Transverse colon (tissue), 4 donors: ENCODE measurements at regions not wholly inside any gene's neighbourhood (a gene's known extent, or its start where the extent isn't known, plus 50 kb on each side); places are given as distances from the start of the nearest gene placed in this dataset.

ENCODE experiments used
- EP300 ChIP-seq: sonication (generic); formaldehyde crosslinking; IDR thresholded peaks from one replicate; pipeline ENCODE4 v1.6.1; 2017; ENCODE audit warnings: antibody characterized with exemption, low read depth
- POLR2A ChIP-seq: fragments of 450-650 bp; IDR thresholded peaks from one replicate; pipeline ENCODE4 v1.6.1; 2016; ENCODE audit warnings: antibody characterized with exemption, mild to moderate bottlenecking, moderate library complexity
- POLR2AphosphoS5 ChIP-seq, 3 donors: sonication (generic); formaldehyde crosslinking; IDR thresholded peaks; one replicate each; pipeline ENCODE4 v1.6.1; 2016; ENCODE audit warnings: antibody characterized with exemption in 3 of 3
- TF ChIP-seq, protein P1 (sequence below), 5 experiments: fragments of 200-600 bp in 3 of 5; fragments of 450-650 bp in 2 of 5; sonication (generic) in 3 of 5; IDR thresholded peaks; 1 replicate in 2 of 5; 2 replicates in 3 of 5; pipeline ENCODE4 v1.5.1; 2016 to 2017; ENCODE audit warnings: antibody characterized with exemption in 5 of 5, inconsistent platforms in 3 of 5, mild to moderate bottlenecking in 2 of 5, moderate library complexity in 1 of 5

DNA sequence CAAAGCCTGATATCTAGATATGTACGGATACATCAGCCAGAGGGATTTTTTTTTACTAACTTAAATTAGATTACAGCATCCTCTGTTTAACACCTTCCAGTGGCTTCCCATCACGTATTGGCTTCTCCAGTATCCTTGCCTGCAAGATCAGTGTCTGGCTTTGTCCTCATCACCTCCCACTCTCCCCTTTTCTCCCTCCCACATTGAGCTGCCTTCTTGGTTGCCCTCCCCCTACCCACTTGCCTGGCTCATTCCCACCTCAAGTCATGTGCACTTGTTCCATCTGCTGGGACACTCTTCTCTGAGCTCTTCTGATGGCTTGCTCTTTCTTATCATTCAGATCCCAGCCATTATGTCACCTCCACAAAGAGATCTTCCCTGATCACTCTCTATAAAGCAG is 75.9 kb upstream of the NALF2 start:
- TF ChIP-seq, protein P1, sequence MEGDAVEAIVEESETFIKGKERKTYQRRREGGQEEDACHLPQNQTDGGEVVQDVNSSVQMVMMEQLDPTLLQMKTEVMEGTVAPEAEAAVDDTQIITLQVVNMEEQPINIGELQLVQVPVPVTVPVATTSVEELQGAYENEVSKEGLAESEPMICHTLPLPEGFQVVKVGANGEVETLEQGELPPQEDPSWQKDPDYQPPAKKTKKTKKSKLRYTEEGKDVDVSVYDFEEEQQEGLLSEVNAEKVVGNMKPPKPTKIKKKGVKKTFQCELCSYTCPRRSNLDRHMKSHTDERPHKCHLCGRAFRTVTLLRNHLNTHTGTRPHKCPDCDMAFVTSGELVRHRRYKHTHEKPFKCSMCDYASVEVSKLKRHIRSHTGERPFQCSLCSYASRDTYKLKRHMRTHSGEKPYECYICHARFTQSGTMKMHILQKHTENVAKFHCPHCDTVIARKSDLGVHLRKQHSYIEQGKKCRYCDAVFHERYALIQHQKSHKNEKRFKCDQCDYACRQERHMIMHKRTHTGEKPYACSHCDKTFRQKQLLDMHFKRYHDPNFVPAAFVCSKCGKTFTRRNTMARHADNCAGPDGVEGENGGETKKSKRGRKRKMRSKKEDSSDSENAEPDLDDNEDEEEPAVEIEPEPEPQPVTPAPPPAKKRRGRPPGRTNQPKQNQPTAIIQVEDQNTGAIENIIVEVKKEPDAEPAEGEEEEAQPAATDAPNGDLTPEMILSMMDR (IDR thresholded peaks at IDR 0.05): no peak
- TF ChIP-seq POLR2A (no peak), EP300 (no peak), POLR2AphosphoS5 (IDR thresholded peaks at IDR 0.05) (no peak)
